B cell (primary cell): ENCODE measurements at regions not wholly inside any gene's neighbourhood (a gene's known extent, or its start where the extent isn't known, plus 50 kb on each side); places are given as distances from the start of the nearest gene placed in this dataset.

Source experiments
- ATAC-seq: fragments of 200-7000 bp; cut with Tn5 transposase; one replicate; pipeline ENCODE4 v1.10.0; 2021; ENCODE audit warnings: low read depth, mild to moderate bottlenecking, moderate number of reproducible peaks, moderate library complexity
- CTCF ChIA-PET: fragments of 350-600 bp; sonication (Branson Sonifier 250); formaldehyde crosslinking; loops from one replicate; lab custom pipeline; 2021; ENCODE audit warnings: antibody characterized with exemption, inconsistent platforms; lab: Charles Lee
- POLR2A ChIA-PET: fragments of 350-600 bp; sonication (Branson Sonifier 250); formaldehyde crosslinking; loops from one replicate; lab custom pipeline; 2021; ENCODE audit warnings: antibody characterized with exemption; lab: Charles Lee
- DNase-seq: peaks from one replicate; pipeline ENCODE4 v3.0.0; 2013
- H2AFZ ChIP-seq: 2 replicates; pipeline ENCODE4 v1.6.1; 2012; ENCODE audit warnings: mild to moderate bottlenecking, low read depth, low read length; ENCODE audit not compliant: insufficient read depth, poor library complexity, severe bottlenecking
- H3K27ac ChIP-seq, 2 donors: 1 replicate in 1 of 2; 2 replicates in 1 of 2; pipeline ENCODE4 v1.5.1; 2012 to 2013; ENCODE audit warnings: low read length in 2 of 2, mild to moderate bottlenecking in 2 of 2, moderate library complexity in 1 of 2
- H3K27me3 ChIP-seq, 4 experiments: fragments of 200-600 bp in 1 of 4; sonication (generic) in 1 of 4; replicated peaks in 1 of 4; 1 replicate in 2 of 4; 2 replicates in 2 of 4; pipeline versions ENCODE4 v1.6.1 to v1.7.0; 2013 to 2016; ENCODE audit warnings: low read length in 3 of 4, mild to moderate bottlenecking in 2 of 4, mixed read lengths in 1 of 4, moderate library complexity in 1 of 4; ENCODE audit not compliant: insufficient read depth in 4 of 4, control insufficient read depth in 3 of 4; ENCODE audit errors: control extremely low read depth in 1 of 4
- H3K36me3 ChIP-seq, 2 experiments: replicated peaks in 1 of 2; 1 replicate in 1 of 2; 2 replicates in 1 of 2; pipeline versions ENCODE4 v1.6.1 to v1.7.1; 2013; ENCODE audit warnings: low read length in 1 of 2; ENCODE audit not compliant: insufficient read depth in 2 of 2, control insufficient read depth in 1 of 2; ENCODE audit errors: control extremely low read depth in 1 of 2, extremely low read depth in 1 of 2
- H3K4me1 ChIP-seq, 2 donors: fragments of 200-600 bp in 1 of 2; sonication (generic) in 1 of 2; 1 replicate in 1 of 2; 2 replicates in 1 of 2; pipeline versions ENCODE4 v1.5.1 to v1.6.1; 2013 to 2017; ENCODE audit warnings: low read length in 2 of 2; ENCODE audit not compliant: control insufficient read depth in 2 of 2, insufficient read depth in 2 of 2
- H3K4me2 ChIP-seq: replicated peaks from 2 replicates; pipeline ENCODE3; 2012; ENCODE audit warnings: mild to moderate bottlenecking, low read depth, low read length; ENCODE audit not compliant: poor library complexity, severe bottlenecking
- H3K4me3 ChIP-seq, 5 experiments: fragments of 200-600 bp in 1 of 5; sonication (generic) in 1 of 5; 1 replicate in 3 of 5; 2 replicates in 2 of 5; pipeline versions ENCODE4 v1.5.1 to v1.7.0; 2011 to 2016; ENCODE audit warnings: low read length in 4 of 5, mild to moderate bottlenecking in 4 of 5, low read depth in 2 of 5, control low read depth in 1 of 5, moderate library complexity in 1 of 5; ENCODE audit not compliant: insufficient read depth in 1 of 5; ENCODE audit errors: control extremely low read depth in 1 of 5, extremely low read depth in 1 of 5
- H3K79me2 ChIP-seq: fragments of 200-600 bp; sonication (generic); one replicate; pipeline ENCODE4 v1.6.0; 2016; ENCODE audit warnings: low read length; ENCODE audit not compliant: control insufficient read depth, insufficient read depth
- H3K9ac ChIP-seq: fragments of 200-600 bp; sonication (generic); 2 replicates; pipeline ENCODE4 v1.6.1; 2017; ENCODE audit warnings: mild to moderate bottlenecking, low read length, moderate library complexity
- H3K9me3 ChIP-seq, 3 donors: one replicate each; pipeline versions ENCODE4 v1.6.1 to v1.7.1; 2013; ENCODE audit warnings: low read length in 2 of 3; ENCODE audit not compliant: control insufficient read depth in 2 of 3, insufficient read depth in 1 of 3; ENCODE audit errors: control extremely low read depth in 1 of 3
- H4K20me1 ChIP-seq: 2 replicates; pipeline ENCODE4 v1.6.0; 2012; ENCODE audit warnings: mild to moderate bottlenecking, low read length; ENCODE audit not compliant: insufficient read depth, control insufficient read depth, poor library complexity, severe bottlenecking
- H3K27ac Mint-ChIP-seq: one replicate; pipeline ENCODE4 v1.8.0; 2021; ENCODE audit warnings: mixed read lengths
- H3K27me3 Mint-ChIP-seq: one replicate; pipeline ENCODE4 v1.8.0; 2021; ENCODE audit warnings: mixed read lengths
- H3K4me1 Mint-ChIP-seq: one replicate; pipeline ENCODE4 v1.8.0; 2021; ENCODE audit warnings: mixed read lengths
- H3K4me3 Mint-ChIP-seq: one replicate; pipeline ENCODE4 v1.8.0; 2021; ENCODE audit warnings: mixed read lengths
- H3K9me3 Mint-ChIP-seq: one replicate; pipeline ENCODE4 v1.8.0; 2022; ENCODE audit warnings: mixed read lengths; ENCODE audit not compliant: insufficient read depth
- EZH2 ChIP-seq: IDR thresholded peaks from 2 replicates; pipeline ENCODE4 v1.6.1; 2012; ENCODE audit warnings: borderline replicate concordance, low read depth, mild to moderate bottlenecking, moderate library complexity, low read length; ENCODE audit not compliant: insufficient read depth, poor library complexity, severe bottlenecking
- WGBS: methylation state at CpG from one replicate; pipeline ENCODE4 v1.1.5; 2013; ENCODE audit warnings: missing lambda C conversion rate; ENCODE audit not compliant: insufficient coverage; 5-methylcytosine and 5-hydroxymethylcytosine counted together
- intact Hi-C: fragments of 100-400 bp; cut with micrococcal nuclease; formaldehyde crosslinking; loops from one replicate; pipeline ENCODE4 v1.10.0; 2022
- TF ChIP-seq, protein P1 (sequence below): fragments of 200-600 bp; IDR thresholded peaks from one replicate; pipeline ENCODE4 v1.8.0; 2022; ENCODE audit warnings: antibody characterized with exemption, mild to moderate bottlenecking

DNA sequence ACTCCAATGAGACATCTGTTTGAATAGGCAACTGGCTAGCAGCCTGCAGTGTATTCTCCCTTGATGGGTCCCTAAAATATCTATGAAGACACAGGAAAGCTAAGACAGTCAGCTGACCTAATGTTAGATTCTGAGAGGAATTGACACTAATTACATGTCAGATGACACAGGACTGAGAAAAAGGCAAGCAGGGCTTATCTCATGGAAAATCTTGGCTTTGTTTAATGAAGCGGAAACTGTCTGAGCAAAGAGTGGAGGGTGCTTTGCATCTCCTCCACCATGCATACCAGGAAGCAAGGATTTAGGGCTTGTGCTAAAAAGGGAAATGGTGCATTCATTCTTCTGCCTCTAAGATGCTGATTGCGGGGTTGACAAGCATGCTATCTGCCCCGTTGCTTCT is 135.5 kb upstream of the GLI3 start:
- Histone ChIP-seq H2AFZ (no peak overlapping the region), H3K9me3 (peaks cover 0 to 4% (median 0%) of the 10 kb centered on the region in 3 donors), H3K27me3 (peaks cover 0 to 4% (median 0%) of the 10 kb centered on the region in 4 experiments), H4K20me1 (no peaks in the 10 kb centered on the region), H3K4me1 (no peaks in the 10 kb centered on the region), H3K9ac (no peak overlapping the region), H3K79me2 (no peaks in the 10 kb centered on the region), H3K27ac (no peak overlapping the region), H3K4me2 (no peak overlapping the region), H3K36me3 (no peaks in the 10 kb centered on the region), H3K4me3 (no peak overlapping the region)
- POLR2A ChIA-PET = no interaction called here
- intact Hi-C loops = no loop called here
- Mint-ChIP-seq H3K27me3 (no peaks in the 10 kb centered on the region), H3K4me3 (no peak overlapping the region), H3K9me3 (no peaks in the 10 kb centered on the region), H3K4me1 (no peaks in the 10 kb centered on the region), H3K27ac (no peak overlapping the region)
- CTCF ChIA-PET = no interaction called here
- WGBS = no CpG with 5 or more reads among the region's 3 CpGs
- DNase-seq (no peak), ATAC-seq (no peak)
- TF ChIP-seq, protein P1, sequence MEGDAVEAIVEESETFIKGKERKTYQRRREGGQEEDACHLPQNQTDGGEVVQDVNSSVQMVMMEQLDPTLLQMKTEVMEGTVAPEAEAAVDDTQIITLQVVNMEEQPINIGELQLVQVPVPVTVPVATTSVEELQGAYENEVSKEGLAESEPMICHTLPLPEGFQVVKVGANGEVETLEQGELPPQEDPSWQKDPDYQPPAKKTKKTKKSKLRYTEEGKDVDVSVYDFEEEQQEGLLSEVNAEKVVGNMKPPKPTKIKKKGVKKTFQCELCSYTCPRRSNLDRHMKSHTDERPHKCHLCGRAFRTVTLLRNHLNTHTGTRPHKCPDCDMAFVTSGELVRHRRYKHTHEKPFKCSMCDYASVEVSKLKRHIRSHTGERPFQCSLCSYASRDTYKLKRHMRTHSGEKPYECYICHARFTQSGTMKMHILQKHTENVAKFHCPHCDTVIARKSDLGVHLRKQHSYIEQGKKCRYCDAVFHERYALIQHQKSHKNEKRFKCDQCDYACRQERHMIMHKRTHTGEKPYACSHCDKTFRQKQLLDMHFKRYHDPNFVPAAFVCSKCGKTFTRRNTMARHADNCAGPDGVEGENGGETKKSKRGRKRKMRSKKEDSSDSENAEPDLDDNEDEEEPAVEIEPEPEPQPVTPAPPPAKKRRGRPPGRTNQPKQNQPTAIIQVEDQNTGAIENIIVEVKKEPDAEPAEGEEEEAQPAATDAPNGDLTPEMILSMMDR = no peak
- no peak for TF ChIP-seq EZH2

DNA sequence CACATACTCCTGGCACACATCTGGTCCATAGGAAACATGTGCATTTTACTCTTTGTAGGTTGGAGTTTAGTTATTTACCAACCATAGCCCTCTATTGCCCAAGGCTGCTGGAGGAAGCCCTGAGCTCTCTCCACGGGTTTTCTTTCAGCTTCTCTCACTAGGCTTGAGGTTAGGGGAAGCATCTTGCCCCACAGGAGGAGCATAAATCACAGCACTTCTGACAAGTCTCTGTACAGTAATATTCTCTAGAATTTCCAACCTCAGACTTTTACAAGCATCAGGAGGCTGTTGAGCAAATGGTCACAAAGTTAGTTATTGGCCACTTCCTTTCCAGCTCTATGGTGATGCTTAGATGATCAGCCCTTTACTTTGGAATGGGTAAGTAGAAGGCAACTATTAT is 122.9 kb upstream of the GLI3 start:
- H3K4me3 Mint-ChIP-seq = no peak overlapping the region
- H3K27ac Mint-ChIP-seq = no peak overlapping the region
- H3K9me3 Mint-ChIP-seq = peaks cover 5% of the 10 kb centered on the region
- Histone ChIP-seq H3K4me1 (no peaks in the 10 kb centered on the region), H3K27ac (no peak overlapping the region), H3K27me3 (no peaks in the 10 kb centered on the region), H3K36me3 (no peaks in the 10 kb centered on the region), H3K9ac (no peak overlapping the region), H3K4me3 (no peak overlapping the region), H4K20me1 (no peaks in the 10 kb centered on the region), H2AFZ (no peak overlapping the region), H3K4me2 (no peak overlapping the region), H3K79me2 (no peaks in the 10 kb centered on the region), H3K9me3 (peaks cover 0 to 11% (median 0%) of the 10 kb centered on the region in 3 donors)
- no peak for TF ChIP-seq EZH2
- TF ChIP-seq, protein P1 = no peak
- H3K27me3 Mint-ChIP-seq = no peaks in the 10 kb centered on the region
- ChIA-PET POLR2A (no interaction called here), CTCF (no interaction called here)
- DNase-seq = no peak
- no peaks in the 10 kb centered on the region for H3K4me1 Mint-ChIP-seq
- WGBS = no CpG with 5 or more reads among the region's 1 CpG
- intact Hi-C loops = no loop called here
- ATAC-seq = no peak
